ENCODE measurements at regions not wholly inside any gene's neighbourhood (a gene's known extent, or its start where the extent isn't known, plus 50 kb on each side); places are given as distances from the start of the nearest gene placed in this dataset.

DNA sequence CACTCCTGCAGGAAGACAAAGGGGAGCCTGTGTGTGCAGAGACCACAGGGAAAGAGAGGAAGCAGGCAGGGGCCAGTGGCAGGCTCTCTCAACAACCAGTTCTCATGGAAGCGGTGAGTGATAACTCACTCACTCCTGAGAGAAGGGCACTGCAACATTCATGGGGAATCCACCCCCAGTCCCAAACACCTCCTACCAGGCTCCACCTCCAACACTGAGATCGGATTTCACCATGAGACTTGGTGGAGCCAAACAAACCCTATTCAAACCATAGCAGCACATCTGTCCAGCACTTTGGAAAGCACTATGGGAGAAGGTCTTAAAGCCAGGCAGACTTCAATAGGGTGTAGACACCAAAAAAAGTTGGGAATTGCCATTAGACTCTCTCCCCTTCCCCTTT, 345.7 kb upstream of the SPRED2 start:
- no peaks in the 10 kb centered on the region for H3K27me3 ChIP-seq
- ATAC-seq = no peak
- H3K4me1 ChIP-seq = no peaks in the 10 kb centered on the region
- DNase-seq = no peak
- no peak overlapping the region for H3K27ac ChIP-seq
- intact Hi-C loops (cut with DNase I) = no loop called here
- TF ChIP-seq, protein P1, sequence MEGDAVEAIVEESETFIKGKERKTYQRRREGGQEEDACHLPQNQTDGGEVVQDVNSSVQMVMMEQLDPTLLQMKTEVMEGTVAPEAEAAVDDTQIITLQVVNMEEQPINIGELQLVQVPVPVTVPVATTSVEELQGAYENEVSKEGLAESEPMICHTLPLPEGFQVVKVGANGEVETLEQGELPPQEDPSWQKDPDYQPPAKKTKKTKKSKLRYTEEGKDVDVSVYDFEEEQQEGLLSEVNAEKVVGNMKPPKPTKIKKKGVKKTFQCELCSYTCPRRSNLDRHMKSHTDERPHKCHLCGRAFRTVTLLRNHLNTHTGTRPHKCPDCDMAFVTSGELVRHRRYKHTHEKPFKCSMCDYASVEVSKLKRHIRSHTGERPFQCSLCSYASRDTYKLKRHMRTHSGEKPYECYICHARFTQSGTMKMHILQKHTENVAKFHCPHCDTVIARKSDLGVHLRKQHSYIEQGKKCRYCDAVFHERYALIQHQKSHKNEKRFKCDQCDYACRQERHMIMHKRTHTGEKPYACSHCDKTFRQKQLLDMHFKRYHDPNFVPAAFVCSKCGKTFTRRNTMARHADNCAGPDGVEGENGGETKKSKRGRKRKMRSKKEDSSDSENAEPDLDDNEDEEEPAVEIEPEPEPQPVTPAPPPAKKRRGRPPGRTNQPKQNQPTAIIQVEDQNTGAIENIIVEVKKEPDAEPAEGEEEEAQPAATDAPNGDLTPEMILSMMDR (IDR thresholded peaks at IDR 0.05) = no peak
- H3K9me3 ChIP-seq = no peaks in the 10 kb centered on the region
- no peak overlapping the region for H3K4me3 ChIP-seq
- H3K36me3 ChIP-seq = no peaks in the 10 kb centered on the region

DNA sequence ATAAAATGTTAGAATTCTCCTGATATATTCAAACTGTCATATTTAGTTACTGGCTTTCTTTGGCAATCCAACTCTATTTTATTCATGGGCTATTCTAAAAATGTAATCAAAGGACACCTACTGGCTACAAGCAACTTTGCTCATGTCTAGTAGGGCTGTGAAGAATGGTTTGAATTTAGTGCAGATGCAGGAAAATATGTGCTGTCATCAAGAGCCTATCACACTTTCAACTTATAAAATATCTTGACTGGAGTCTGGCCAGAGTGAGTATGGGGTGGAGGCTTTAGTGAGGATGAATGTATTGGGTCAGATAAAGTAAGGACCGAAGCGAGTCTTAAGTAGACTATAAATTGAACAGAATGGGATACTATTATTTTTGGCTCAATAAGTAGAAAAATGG, 343.4 kb upstream of the SPRED2 start:
- Histone ChIP-seq H3K27me3 (no peaks in the 10 kb centered on the region), H3K4me3 (no peak overlapping the region), H3K4me1 (no peaks in the 10 kb centered on the region), H3K9me3 (no peaks in the 10 kb centered on the region), H3K36me3 (no peaks in the 10 kb centered on the region), H3K27ac (no peak overlapping the region)
- DNase-seq (no peak), ATAC-seq (no peak)
- intact Hi-C loops (cut with DNase I) = no loop called here
- TF ChIP-seq, protein P1 (IDR thresholded peaks at IDR 0.05) = no peak

DNA sequence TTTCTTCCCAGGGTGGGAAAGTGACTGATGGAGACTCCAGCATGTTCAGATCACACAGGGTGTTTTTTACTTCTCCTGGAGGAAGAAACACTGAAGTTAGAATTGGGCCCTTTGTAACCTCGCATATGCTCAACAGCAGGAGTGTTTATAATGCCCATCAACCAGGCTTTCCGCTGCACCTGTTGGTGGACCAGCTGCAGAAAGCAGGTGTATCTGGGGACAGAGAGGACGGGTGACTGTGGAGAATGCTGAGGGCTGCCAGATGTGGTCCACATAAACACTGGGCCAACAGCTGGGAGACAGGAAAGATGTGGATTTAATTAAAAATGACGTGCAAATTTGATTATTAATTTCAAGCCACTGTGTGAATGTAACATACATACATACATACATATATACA, 335.5 kb upstream of the SPRED2 start:
- Histone ChIP-seq H3K27me3 (no peaks in the 10 kb centered on the region), H3K36me3 (no peaks in the 10 kb centered on the region), H3K4me3 (no peak overlapping the region), H3K9me3 (no peaks in the 10 kb centered on the region), H3K27ac (no peak overlapping the region), H3K4me1 (no peaks in the 10 kb centered on the region)
- ATAC-seq (no peak), DNase-seq (no peak)
- intact Hi-C loops (cut with DNase I) = no loop called here
- TF ChIP-seq, protein P1 (IDR thresholded peaks at IDR 0.05) = no peak

DNA sequence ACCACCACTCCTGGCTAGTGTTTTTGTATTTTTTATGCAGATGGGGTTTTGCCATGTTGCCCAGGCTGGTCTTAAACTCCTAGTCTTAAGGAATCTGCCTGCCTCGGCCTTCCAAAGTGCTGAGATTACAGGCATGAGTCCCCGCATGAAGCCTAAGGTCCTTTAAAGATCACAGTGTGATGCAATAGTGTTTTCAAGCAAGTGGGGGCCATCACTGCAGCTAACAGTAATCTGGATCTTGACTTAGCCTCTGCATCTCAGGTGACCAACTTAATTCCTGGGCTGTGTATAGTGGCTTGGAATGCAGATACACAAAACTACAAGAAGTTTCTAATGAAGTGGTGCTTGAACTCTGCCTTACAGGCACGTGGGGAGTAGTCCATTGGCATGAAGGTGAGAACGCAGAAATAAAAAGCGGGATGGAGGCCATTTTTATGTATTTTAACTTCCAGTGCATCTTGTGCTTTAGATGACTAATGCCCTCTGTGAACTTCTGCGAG, 334.4 kb upstream of the SPRED2 start:
- intact Hi-C loops (cut with DNase I) = no loop called here
- ATAC-seq (peak; percentile 87), DNase-seq (no peak)
- no peaks in the 10 kb centered on the region for H3K36me3 ChIP-seq
- H3K9me3 ChIP-seq = no peaks in the 10 kb centered on the region
- H3K4me1 ChIP-seq = no peaks in the 10 kb centered on the region
- H3K27ac ChIP-seq = no peak overlapping the region
- no peaks in the 10 kb centered on the region for H3K27me3 ChIP-seq
- no peak overlapping the region for H3K4me3 ChIP-seq
- TF ChIP-seq, protein P1 (IDR thresholded peaks at IDR 0.05) = no peak

DNA sequence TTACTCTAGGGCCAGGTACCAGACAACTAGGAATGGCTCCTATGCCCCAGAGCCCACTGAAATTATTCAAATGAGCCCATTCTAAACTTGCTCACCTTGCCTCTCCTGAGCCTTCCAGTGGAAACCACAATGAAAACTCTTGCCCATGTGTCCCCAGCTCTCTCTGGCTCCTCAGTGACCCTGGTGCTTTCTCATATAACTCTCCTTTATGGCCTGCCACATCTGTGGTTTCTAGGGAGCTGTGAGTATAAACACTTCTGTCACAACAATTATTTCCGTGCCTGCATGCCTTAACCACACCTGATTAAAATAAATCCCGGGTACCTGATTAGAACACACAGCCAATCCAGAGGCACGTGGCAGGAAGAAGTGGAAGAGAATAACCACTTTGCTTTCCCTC, 333.0 kb upstream of the SPRED2 start:
- H3K4me3 ChIP-seq = no peak overlapping the region
- H3K4me1 ChIP-seq = no peaks in the 10 kb centered on the region
- no peak overlapping the region for H3K27ac ChIP-seq
- no peaks in the 10 kb centered on the region for H3K9me3 ChIP-seq
- intact Hi-C loops (cut with DNase I) = no loop called here
- no peaks in the 10 kb centered on the region for H3K27me3 ChIP-seq
- H3K36me3 ChIP-seq = no peaks in the 10 kb centered on the region
- DNase-seq = no peak
- no peak for ATAC-seq
- TF ChIP-seq, protein P1 (IDR thresholded peaks at IDR 0.05) = no peak

DNA sequence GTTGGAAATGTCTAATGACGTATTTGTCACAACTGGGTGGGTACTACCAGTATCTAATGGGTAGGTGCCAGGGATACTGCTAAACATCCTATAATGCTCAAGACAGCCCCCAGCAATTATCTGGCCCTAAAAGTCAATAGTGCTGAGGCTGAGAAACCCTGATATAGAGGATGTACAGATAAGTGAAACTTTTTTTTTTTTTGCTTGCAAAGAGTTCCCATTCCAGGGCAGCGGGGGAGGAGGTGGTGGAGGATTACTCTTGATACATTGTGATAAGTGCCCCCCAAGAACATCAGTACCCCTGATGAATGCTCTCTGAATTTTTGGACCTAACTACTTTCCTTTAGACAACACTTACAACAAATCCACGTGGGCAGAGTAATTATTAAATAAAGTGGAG, 329.7 kb upstream of the SPRED2 start:
- H3K4me3 ChIP-seq = no peak overlapping the region
- TF ChIP-seq, protein P1 (IDR thresholded peaks at IDR 0.05) = no peak
- DNase-seq (no peak), ATAC-seq (no peak)
- intact Hi-C loops (cut with DNase I) = no loop called here
- H3K4me1 ChIP-seq = no peaks in the 10 kb centered on the region
- H3K27ac ChIP-seq = no peak overlapping the region
- H3K9me3 ChIP-seq = no peaks in the 10 kb centered on the region
- H3K27me3 ChIP-seq = no peaks in the 10 kb centered on the region
- H3K36me3 ChIP-seq = no peaks in the 10 kb centered on the region

Measured in upper lobe of right lung (tissue), 1 donor.